Ectodermal cell (in vitro differentiated cells): ENCODE measurements at regions not wholly inside any gene's neighbourhood (a gene's known extent, or its start where the extent isn't known, plus 50 kb on each side); places are given as distances from the start of the nearest gene placed in this dataset.
"Not testable (repeated sequence)": the region's sequence is repeated elsewhere in the genome, so short reads cannot be mapped to it uniquely, and the experiment has no call there.

Source experiments
- H3K27ac ChIP-seq: 2 replicates; pipeline ENCODE4 v1.7.0; 2013; ENCODE audit warnings: mild to moderate bottlenecking, low read depth, low read length; ENCODE audit not compliant: insufficient read depth, poor library complexity, severe bottlenecking
- H3K27me3 ChIP-seq: 2 replicates; pipeline ENCODE4 v1.7.0; 2013; ENCODE audit warnings: mild to moderate bottlenecking, low read length; ENCODE audit not compliant: insufficient read depth, control insufficient read depth, poor library complexity, severe bottlenecking
- H3K36me3 ChIP-seq: one replicate; pipeline ENCODE4 v1.7.0; 2013; ENCODE audit warnings: low read length; ENCODE audit not compliant: control insufficient read depth, insufficient read depth
- H3K4me1 ChIP-seq: one replicate; pipeline ENCODE4 v1.7.0; 2013; ENCODE audit warnings: low read length; ENCODE audit not compliant: control insufficient read depth, insufficient read depth
- H3K4me3 ChIP-seq: 2 replicates; pipeline ENCODE4 v1.7.0; 2013; ENCODE audit warnings: low read depth, low read length, control low read depth; ENCODE audit not compliant: insufficient read depth
- H3K9me3 ChIP-seq: 2 replicates; pipeline ENCODE4 v1.7.0; 2013; ENCODE audit warnings: mild to moderate bottlenecking, low read length, moderate library complexity; ENCODE audit not compliant: control insufficient read depth
- WGBS, 2 experiments: methylation state at CpG; one replicate each; pipeline ENCODE4 v1.1.7; 2013; ENCODE audit warnings: missing lambda C conversion rate in 2 of 2; 5-methylcytosine and 5-hydroxymethylcytosine counted together

DNA sequence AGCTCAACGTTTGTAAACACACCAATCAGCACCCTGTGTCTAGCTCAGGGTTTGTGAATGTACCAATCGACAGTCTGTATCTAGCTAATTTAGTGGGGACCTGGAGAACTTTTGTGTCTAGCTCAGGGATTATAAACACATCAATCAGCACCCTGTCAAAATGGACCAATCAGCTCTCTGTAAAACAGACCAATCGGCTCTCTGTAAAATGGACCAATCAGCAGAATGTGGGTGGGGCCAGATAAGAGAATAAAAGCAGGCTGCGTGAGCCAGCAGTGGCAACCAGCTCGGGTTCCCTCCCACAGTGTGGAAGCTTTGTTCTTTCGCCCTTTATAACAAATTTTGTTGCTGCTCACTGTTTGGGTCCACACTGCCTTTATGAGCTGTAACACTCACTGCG is 136.3 kb upstream of the JADE1 start:
- H3K4me3 ChIP-seq, H3K27me3 ChIP-seq: not testable (repeated sequence)
- whole genome bisulfite sequencing, 2 experiments, result 93 to 97% methylated on average over 7 of the region's 7 CpGs

DNA sequence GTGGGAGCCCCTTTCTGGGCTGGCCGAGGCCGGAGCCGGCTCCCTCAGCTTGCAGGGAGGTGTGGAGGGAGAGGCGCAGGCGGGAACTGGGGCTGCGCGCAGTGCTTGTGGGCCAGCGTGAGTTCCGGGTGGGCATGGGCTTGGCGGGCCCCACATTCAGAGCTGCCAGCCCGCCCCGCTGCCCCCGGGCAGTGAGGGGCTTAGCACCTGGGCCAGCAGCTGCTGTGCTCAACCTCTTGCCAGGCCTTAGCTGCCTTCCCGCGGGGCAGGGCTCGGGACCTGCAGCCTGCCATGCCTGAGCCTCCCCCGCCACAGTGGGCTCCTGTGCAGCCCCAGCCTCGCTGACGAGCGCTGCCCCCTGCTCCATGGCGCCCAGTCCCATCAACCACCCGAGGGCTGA is 136.9 kb upstream of the JADE1 start:
- H3K4me1 ChIP-seq, H3K9me3 ChIP-seq, H3K27me3 ChIP-seq, H3K27ac ChIP-seq, H3K4me3 ChIP-seq, H3K36me3 ChIP-seq: not testable (repeated sequence)
- WGBS, 2 experiments, result 96 to 97% methylated on average over 22 of the region's 22 CpGs

More for the DNA sequence above, 136.3 kb upstream of the JADE1 start:
- not testable (repeated sequence) for H3K4me1 ChIP-seq, H3K27ac ChIP-seq, H3K36me3 ChIP-seq, H3K9me3 ChIP-seq

GRCh38 chr4:128670513-128670912 is 139.0 kb upstream of the JADE1 start:
- 93% methylated on average over 4 of the region's 4 CpGs for WGBS, 2 experiments
- Histone ChIP-seq H3K36me3 (no peaks in the 10 kb centered on the region), H3K27me3 (no peaks in the 10 kb centered on the region), H3K4me1 (peaks cover 5% of the 10 kb centered on the region), H3K4me3 (no peak overlapping the region), H3K9me3 (no peaks in the 10 kb centered on the region), H3K27ac (no peak overlapping the region)

DNA sequence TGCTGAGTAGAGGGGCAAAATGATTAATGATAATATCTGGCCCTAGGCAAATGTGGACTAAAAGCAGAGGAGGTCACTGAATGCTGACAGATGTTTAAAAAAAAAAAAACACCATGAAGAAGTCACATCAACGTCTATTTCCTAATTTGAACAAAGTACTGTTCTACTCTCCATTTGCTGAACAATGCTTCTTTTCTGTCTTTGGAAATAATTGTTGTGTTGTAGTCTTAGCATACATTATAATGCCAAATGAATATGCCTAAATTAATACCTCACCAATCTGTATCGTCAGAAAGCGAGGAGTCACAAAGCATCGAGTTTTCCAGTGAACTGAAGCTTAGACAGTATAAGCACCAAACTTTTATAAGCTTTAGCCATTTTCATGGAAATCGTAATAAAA is 140.9 kb upstream of the JADE1 start:
- 93 to 97% methylated on average over 4 to 5 of the region's 5 CpGs for WGBS, 2 experiments

GRCh38 chr4:128665514-128665913 is 144.0 kb upstream of the JADE1 start:
- no peak overlapping the region for H3K4me3 ChIP-seq
- H3K9me3 ChIP-seq, result no peaks in the 10 kb centered on the region
- no peaks in the 10 kb centered on the region for H3K36me3 ChIP-seq
- H3K4me1 ChIP-seq, result no peaks in the 10 kb centered on the region
- H3K27ac ChIP-seq, result no peak overlapping the region
- no peaks in the 10 kb centered on the region for H3K27me3 ChIP-seq
- WGBS, 2 experiments, result 85% methylated on average over 2 of the region's 2 CpGs; no CpG with 5 or more reads in 1 of the 2 experiments

More for the DNA sequence above, 140.9 kb upstream of the JADE1 start:
- no peaks in the 10 kb centered on the region for H3K27me3 ChIP-seq
- H3K9me3 ChIP-seq, result no peaks in the 10 kb centered on the region
- H3K27ac ChIP-seq, result no peak overlapping the region
- H3K36me3 ChIP-seq, result no peaks in the 10 kb centered on the region
- H3K4me3 ChIP-seq, result no peak overlapping the region
- peaks cover 5% of the 10 kb centered on the region for H3K4me1 ChIP-seq

- 86 to 94% methylated on average over 3 of the region's 3 CpGs for WGBS, 2 experiments
- Histone ChIP-seq H3K27me3 (no peaks in the 10 kb centered on the region), H3K9me3 (no peaks in the 10 kb centered on the region), H3K36me3 (no peaks in the 10 kb centered on the region), H3K4me1 (no peaks in the 10 kb centered on the region), H3K27ac (no peak overlapping the region), H3K4me3 (no peak overlapping the region)
These were observed 146.2 kb upstream of the JADE1 start for GRCh38 chr4:128663325-128663724.

- Histone ChIP-seq H3K27ac (no peak overlapping the region), H3K4me1 (no peaks in the 10 kb centered on the region), H3K9me3 (no peaks in the 10 kb centered on the region), H3K27me3 (no peaks in the 10 kb centered on the region), H3K4me3 (no peak overlapping the region), H3K36me3 (no peaks in the 10 kb centered on the region)
- WGBS, 2 experiments, result 94 to 95% methylated on average over 6 of the region's 6 CpGs
These were observed 148.0 kb upstream of the JADE1 start for GRCh38 chr4:128661479-128661878.

- Histone ChIP-seq H3K27me3 (no peaks in the 10 kb centered on the region), H3K36me3 (no peaks in the 10 kb centered on the region), H3K4me1 (no peaks in the 10 kb centered on the region), H3K9me3 (no peaks in the 10 kb centered on the region), H3K27ac (no peak overlapping the region), H3K4me3 (no peak overlapping the region)
- WGBS, 2 experiments, result 87 to 95% methylated on average over 3 of the region's 3 CpGs
These were observed 148.9 kb upstream of the JADE1 start for GRCh38 chr4:128660361-128661215.

DNA sequence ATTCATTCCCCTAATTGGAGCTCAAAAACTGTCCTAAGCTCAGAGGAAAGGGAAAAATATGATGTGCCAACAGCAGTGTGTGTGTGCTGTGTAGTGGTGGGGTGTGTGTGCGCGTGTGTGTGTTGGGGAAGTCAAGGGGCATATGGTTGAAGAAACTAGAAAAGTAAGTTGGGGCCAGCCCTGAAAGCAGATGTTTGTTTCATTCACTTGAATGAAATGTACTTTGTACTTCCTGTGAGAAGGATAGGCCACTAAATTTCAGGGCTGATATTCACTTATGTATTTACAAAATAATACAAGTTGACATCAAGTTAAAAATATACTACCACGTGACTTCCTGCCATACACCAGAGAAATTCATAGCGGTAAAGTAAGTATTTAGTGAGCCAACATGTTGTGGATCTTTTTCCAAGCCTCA is 151.3 kb upstream of the JADE1 start:
- Histone ChIP-seq H3K4me1 (no peaks in the 10 kb centered on the region), H3K9me3 (no peaks in the 10 kb centered on the region), H3K4me3 (no peak overlapping the region), H3K27me3 (no peaks in the 10 kb centered on the region), H3K27ac (no peak overlapping the region), H3K36me3 (no peaks in the 10 kb centered on the region)
- WGBS, 2 experiments, result 95% methylated on average over 3 to 4 of the region's 4 CpGs

DNA sequence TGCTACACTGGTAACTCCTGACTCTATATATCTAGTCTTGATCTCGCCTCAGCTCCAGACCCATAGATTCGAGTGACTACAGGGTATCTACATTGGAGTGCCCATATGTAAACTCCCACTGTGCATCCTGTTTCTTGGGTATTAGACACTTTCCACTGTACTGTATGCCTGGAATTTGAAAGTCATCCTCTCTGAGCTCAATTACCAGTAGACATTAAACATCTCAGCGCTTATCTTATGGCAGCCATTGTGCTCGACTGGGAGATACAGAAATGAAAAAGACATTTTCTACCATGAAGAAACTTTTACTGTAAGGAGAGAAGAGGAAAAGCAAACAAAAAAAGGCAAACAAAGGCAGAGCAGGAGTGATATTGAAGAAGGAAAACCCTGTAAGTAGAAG is 151.9 kb upstream of the JADE1 start:
- no peak overlapping the region for H3K27ac ChIP-seq
- no peaks in the 10 kb centered on the region for H3K9me3 ChIP-seq
- no peaks in the 10 kb centered on the region for H3K36me3 ChIP-seq
- 88 to 97% methylated on average over 3 to 4 of the region's 4 CpGs for WGBS, 2 experiments
- no peaks in the 10 kb centered on the region for H3K4me1 ChIP-seq
- no peaks in the 10 kb centered on the region for H3K27me3 ChIP-seq
- no peak overlapping the region for H3K4me3 ChIP-seq
